SKM-1 treated with dmso at 0.1 percent for 144 hours (cell line): ENCODE measurements at regions not wholly inside any gene's neighbourhood (a gene's known extent, or its start where the extent isn't known, plus 50 kb on each side); places are given as distances from the start of the nearest gene placed in this dataset.
"Not testable (repeated sequence)": the region's sequence is repeated elsewhere in the genome, so short reads cannot be mapped to it uniquely, and the experiment has no call there.

Experiments
- DNase-seq: peaks from one replicate; lab custom pipeline; 2025; ENCODE audit not compliant: unreplicated experiment; lab: John Stamatoyannopoulos, UW

- DNase-seq, result no peak
Measured at GRCh38 chr2:150271952-150272802, 215.3 kb downstream of the RND3 start.

GRCh38 chr2:150267651-150268415 lies 219.6 kb downstream of the RND3 start:
- no peak for DNase-seq

GRCh38 chr2:150266931-150267330 lies 220.5 kb downstream of the RND3 start:
- no peak for DNase-seq

- DNase-seq, result no peak
Measured at GRCh38 chr2:150264442-150264841, 223.0 kb downstream of the RND3 start.

- DNase-seq, result no peak
Measured at GRCh38 chr2:150261691-150262090, 225.8 kb downstream of the RND3 start.

GRCh38 chr2:150260636-150261035 lies 226.8 kb downstream of the RND3 start:
- no peak for DNase-seq

GRCh38 chr2:150259746-150260145 lies 227.7 kb downstream of the RND3 start:
- no peak for DNase-seq

GRCh38 chr2:150258781-150259307 lies 228.6 kb downstream of the RND3 start:
- DNase-seq, result no peak

GRCh38 chr2:150256736-150257135 lies 230.7 kb downstream of the RND3 start:
- DNase-seq, result no peak

- DNase-seq, result no peak
Measured at GRCh38 chr2:150255528-150255927, 231.9 kb downstream of the RND3 start.

- DNase-seq, result not testable (repeated sequence)
Measured at GRCh38 chr2:150249735-150250134, 237.7 kb downstream of the RND3 start.

- no peak for DNase-seq
Measured at GRCh38 chr2:150247481-150247880, 240.0 kb downstream of the RND3 start.

- DNase-seq, result no peak
Measured at GRCh38 chr2:150234787-150235446, 252.6 kb downstream of the RND3 start.

GRCh38 chr2:150232871-150233270 lies 254.6 kb downstream of the RND3 start:
- no peak for DNase-seq

- no peak for DNase-seq
Measured at GRCh38 chr2:150232321-150232720, 255.1 kb downstream of the RND3 start.

GRCh38 chr2:150230616-150231015 lies 256.9 kb downstream of the RND3 start:
- DNase-seq, result no peak

GRCh38 chr2:150230004-150230403 lies 257.5 kb downstream of the RND3 start:
- no peak for DNase-seq

GRCh38 chr2:150228936-150229335 lies 258.5 kb downstream of the RND3 start:
- DNase-seq, result no peak

GRCh38 chr2:150225030-150225429 lies 262.4 kb downstream of the RND3 start:
- DNase-seq, result no peak

- no peak for DNase-seq
Measured at GRCh38 chr2:150224321-150224720, 263.1 kb downstream of the RND3 start.

- no peak for DNase-seq
Measured at GRCh38 chr2:150222942-150223341, 264.5 kb downstream of the RND3 start.
